ENCODE measurements at regions not wholly inside any gene's neighbourhood (a gene's known extent, or its start where the extent isn't known, plus 50 kb on each side); places are given as distances from the start of the nearest gene placed in this dataset.

GRCh38 chr17:65446838-65447526 is 114.5 kb downstream of the AXIN2 start:
- Histone ChIP-seq H3K4me3 (ENCODE audit: low read length in 2 of 2) (no peak overlapping the region), H3K27ac (ENCODE audit: low read depth in 2 of 2, low read length in 2 of 2) (no peak overlapping the region), H3K36me3 (ENCODE audit: control insufficient read depth in 2 of 2, insufficient read depth in 2 of 2, low read length in 2 of 2) (no peaks in the 10 kb centered on the region), H3K4me1 (ENCODE audit: control insufficient read depth in 2 of 2, insufficient read depth in 2 of 2, low read length in 2 of 2) (no peaks in the 10 kb centered on the region), H3K9me3 (ENCODE audit: control insufficient read depth in 2 of 2, low read length in 2 of 2) (no peaks in the 10 kb centered on the region), H3K27me3 (ENCODE audit: control insufficient read depth in 2 of 2, insufficient read depth in 2 of 2, low read length in 2 of 2) (no peaks in the 10 kb centered on the region), H3K9ac (ENCODE audit: low read depth in 1 of 2, low read length in 2 of 2) (no peak overlapping the region)

- no peaks in the 10 kb centered on the region for H3K36me3 ChIP-seq (ENCODE audit: control insufficient read depth in 2 of 2, insufficient read depth in 2 of 2, low read length in 2 of 2)
- H3K27me3 ChIP-seq (ENCODE audit: control insufficient read depth in 2 of 2, insufficient read depth in 2 of 2, low read length in 2 of 2), result no peaks in the 10 kb centered on the region
- peaks cover 0 to 3% of the 10 kb centered on the region in 2 donors for H3K4me1 ChIP-seq (ENCODE audit: control insufficient read depth in 2 of 2, insufficient read depth in 2 of 2, low read length in 2 of 2)
- H3K27ac ChIP-seq (ENCODE audit: low read depth in 2 of 2, low read length in 2 of 2), result no peak overlapping the region
- no peak overlapping the region for H3K4me3 ChIP-seq (ENCODE audit: low read length in 2 of 2)
- H3K9me3 ChIP-seq (ENCODE audit: control insufficient read depth in 2 of 2, low read length in 2 of 2), result no peaks in the 10 kb centered on the region
- H3K9ac ChIP-seq (ENCODE audit: low read depth in 1 of 2, low read length in 2 of 2), result no peak overlapping the region
These were observed 115.4 kb downstream of the AXIN2 start for GRCh38 chr17:65446043-65446442.

GRCh38 chr17:65444049-65444448 is 117.4 kb downstream of the AXIN2 start:
- no peaks in the 10 kb centered on the region for H3K27me3 ChIP-seq (ENCODE audit: control insufficient read depth in 2 of 2, insufficient read depth in 2 of 2, low read length in 2 of 2)
- H3K4me3 ChIP-seq (ENCODE audit: low read length in 2 of 2), result no peak overlapping the region
- no peaks in the 10 kb centered on the region for H3K9me3 ChIP-seq (ENCODE audit: control insufficient read depth in 2 of 2, low read length in 2 of 2)
- H3K27ac ChIP-seq (ENCODE audit: low read depth in 2 of 2, low read length in 2 of 2), result no peak overlapping the region
- no peaks in the 10 kb centered on the region for H3K36me3 ChIP-seq (ENCODE audit: control insufficient read depth in 2 of 2, insufficient read depth in 2 of 2, low read length in 2 of 2)
- no peak overlapping the region for H3K9ac ChIP-seq (ENCODE audit: low read depth in 1 of 2, low read length in 2 of 2)
- peaks cover 0 to 3% of the 10 kb centered on the region in 2 donors for H3K4me1 ChIP-seq (ENCODE audit: control insufficient read depth in 2 of 2, insufficient read depth in 2 of 2, low read length in 2 of 2)

DNA sequence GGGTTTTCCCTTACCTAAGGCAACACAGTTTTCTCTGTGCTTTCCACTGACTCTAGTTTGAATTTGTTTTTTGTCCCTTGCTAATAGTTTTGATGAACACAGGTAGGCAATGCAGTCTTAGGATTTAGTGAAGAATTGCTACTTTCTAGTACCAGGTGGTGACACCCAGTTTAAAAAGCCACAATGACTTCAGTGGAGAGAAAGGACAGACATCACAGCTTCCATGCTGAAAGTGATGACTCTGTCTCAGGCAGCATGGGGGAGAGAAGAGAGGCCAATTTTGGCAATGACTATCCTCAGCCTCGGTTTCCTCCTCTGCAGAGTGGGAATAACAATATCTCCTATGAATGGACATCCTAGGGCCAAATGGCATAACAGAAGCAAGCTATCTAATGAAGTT is 118.8 kb downstream of the AXIN2 start:
- H3K9ac ChIP-seq (ENCODE audit: low read depth in 1 of 2, low read length in 2 of 2), result no peak overlapping the region
- H3K27ac ChIP-seq (ENCODE audit: low read depth in 2 of 2, low read length in 2 of 2), result no peak overlapping the region
- no peak overlapping the region for H3K4me3 ChIP-seq (ENCODE audit: low read length in 2 of 2)
- no peaks in the 10 kb centered on the region for H3K27me3 ChIP-seq (ENCODE audit: control insufficient read depth in 2 of 2, insufficient read depth in 2 of 2, low read length in 2 of 2)
- H3K36me3 ChIP-seq (ENCODE audit: control insufficient read depth in 2 of 2, insufficient read depth in 2 of 2, low read length in 2 of 2), result no peaks in the 10 kb centered on the region
- peaks cover 0 to 3% of the 10 kb centered on the region in 2 donors for H3K4me1 ChIP-seq (ENCODE audit: control insufficient read depth in 2 of 2, insufficient read depth in 2 of 2, low read length in 2 of 2)
- H3K9me3 ChIP-seq (ENCODE audit: control insufficient read depth in 2 of 2, low read length in 2 of 2), result no peaks in the 10 kb centered on the region

- H3K4me3 ChIP-seq (ENCODE audit: low read length in 2 of 2), result no peak overlapping the region
- H3K9ac ChIP-seq (ENCODE audit: low read depth in 1 of 2, low read length in 2 of 2), result no peak overlapping the region
- H3K27ac ChIP-seq (ENCODE audit: low read depth in 2 of 2, low read length in 2 of 2), result no peak overlapping the region
- H3K9me3 ChIP-seq (ENCODE audit: control insufficient read depth in 2 of 2, low read length in 2 of 2), result no peaks in the 10 kb centered on the region
- H3K27me3 ChIP-seq (ENCODE audit: control insufficient read depth in 2 of 2, insufficient read depth in 2 of 2, low read length in 2 of 2), result no peaks in the 10 kb centered on the region
- peaks cover 0 to 3% of the 10 kb centered on the region in 2 donors for H3K4me1 ChIP-seq (ENCODE audit: control insufficient read depth in 2 of 2, insufficient read depth in 2 of 2, low read length in 2 of 2)
- H3K36me3 ChIP-seq (ENCODE audit: control insufficient read depth in 2 of 2, insufficient read depth in 2 of 2, low read length in 2 of 2), result no peaks in the 10 kb centered on the region
These were observed 119.2 kb downstream of the AXIN2 start for GRCh38 chr17:65442250-65442649.

GRCh38 chr17:65441053-65441605 is 120.3 kb downstream of the AXIN2 start:
- Histone ChIP-seq H3K27ac (ENCODE audit: low read depth in 2 of 2, low read length in 2 of 2) (no peak overlapping the region), H3K9ac (ENCODE audit: low read depth in 1 of 2, low read length in 2 of 2) (no peak overlapping the region), H3K4me3 (ENCODE audit: low read length in 2 of 2) (no peak overlapping the region), H3K36me3 (ENCODE audit: control insufficient read depth in 2 of 2, insufficient read depth in 2 of 2, low read length in 2 of 2) (no peaks in the 10 kb centered on the region), H3K9me3 (ENCODE audit: control insufficient read depth in 2 of 2, low read length in 2 of 2) (no peaks in the 10 kb centered on the region), H3K4me1 (ENCODE audit: control insufficient read depth in 2 of 2, insufficient read depth in 2 of 2, low read length in 2 of 2) (peaks cover 0 to 3% of the 10 kb centered on the region in 2 donors), H3K27me3 (ENCODE audit: control insufficient read depth in 2 of 2, insufficient read depth in 2 of 2, low read length in 2 of 2) (no peaks in the 10 kb centered on the region)

GRCh38 chr17:65438708-65439294 is 122.6 kb downstream of the AXIN2 start:
- Histone ChIP-seq H3K9me3 (ENCODE audit: control insufficient read depth in 2 of 2, low read length in 2 of 2) (no peaks in the 10 kb centered on the region), H3K27ac (ENCODE audit: low read depth in 2 of 2, low read length in 2 of 2) (no peak overlapping the region), H3K9ac (ENCODE audit: low read depth in 1 of 2, low read length in 2 of 2) (no peak overlapping the region), H3K36me3 (ENCODE audit: control insufficient read depth in 2 of 2, insufficient read depth in 2 of 2, low read length in 2 of 2) (no peaks in the 10 kb centered on the region), H3K4me3 (ENCODE audit: low read length in 2 of 2) (no peak overlapping the region), H3K27me3 (ENCODE audit: control insufficient read depth in 2 of 2, insufficient read depth in 2 of 2, low read length in 2 of 2) (no peaks in the 10 kb centered on the region), H3K4me1 (ENCODE audit: control insufficient read depth in 2 of 2, insufficient read depth in 2 of 2, low read length in 2 of 2) (peaks cover 0 to 3% of the 10 kb centered on the region in 2 donors)

DNA sequence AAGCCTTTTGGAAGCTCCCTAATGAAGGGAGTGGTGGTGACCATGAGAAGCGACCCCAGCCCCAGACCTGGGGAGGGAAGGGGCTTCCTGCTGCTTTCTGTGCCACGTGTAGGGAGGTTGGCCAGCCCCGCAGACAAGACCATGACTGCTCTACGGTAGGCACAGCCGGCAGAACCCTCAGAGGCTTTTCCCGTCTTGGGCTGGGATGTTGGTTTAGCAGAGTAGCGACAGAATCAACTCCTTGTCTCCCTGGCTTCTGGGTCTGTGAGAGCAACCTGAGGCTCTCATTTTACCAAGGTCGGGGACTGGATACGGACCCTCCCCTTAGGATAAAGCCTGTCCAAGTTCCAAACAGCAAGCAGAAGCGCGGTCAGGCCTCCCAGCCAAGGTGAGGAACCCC is 123.3 kb downstream of the AXIN2 start:
- Histone ChIP-seq H3K27ac (ENCODE audit: low read depth in 2 of 2, low read length in 2 of 2) (no peak overlapping the region), H3K9me3 (ENCODE audit: control insufficient read depth in 2 of 2, low read length in 2 of 2) (no peaks in the 10 kb centered on the region), H3K4me3 (ENCODE audit: low read length in 2 of 2) (no peak overlapping the region), H3K36me3 (ENCODE audit: control insufficient read depth in 2 of 2, insufficient read depth in 2 of 2, low read length in 2 of 2) (no peaks in the 10 kb centered on the region), H3K9ac (ENCODE audit: low read depth in 1 of 2, low read length in 2 of 2) (no peak overlapping the region), H3K27me3 (ENCODE audit: control insufficient read depth in 2 of 2, insufficient read depth in 2 of 2, low read length in 2 of 2) (no peaks in the 10 kb centered on the region), H3K4me1 (ENCODE audit: control insufficient read depth in 2 of 2, insufficient read depth in 2 of 2, low read length in 2 of 2) (peaks cover 0 to 3% of the 10 kb centered on the region in 2 donors)

GRCh38 chr17:65436871-65437270 is 124.6 kb downstream of the AXIN2 start:
- no peak overlapping the region for H3K27ac ChIP-seq (ENCODE audit: low read depth in 2 of 2, low read length in 2 of 2)
- no peaks in the 10 kb centered on the region for H3K36me3 ChIP-seq (ENCODE audit: control insufficient read depth in 2 of 2, insufficient read depth in 2 of 2, low read length in 2 of 2)
- H3K4me1 ChIP-seq (ENCODE audit: control insufficient read depth in 2 of 2, insufficient read depth in 2 of 2, low read length in 2 of 2), result peaks cover 0 to 3% of the 10 kb centered on the region in 2 donors
- no peak overlapping the region for H3K9ac ChIP-seq (ENCODE audit: low read depth in 1 of 2, low read length in 2 of 2)
- H3K27me3 ChIP-seq (ENCODE audit: control insufficient read depth in 2 of 2, insufficient read depth in 2 of 2, low read length in 2 of 2), result no peaks in the 10 kb centered on the region
- no peaks in the 10 kb centered on the region for H3K9me3 ChIP-seq (ENCODE audit: control insufficient read depth in 2 of 2, low read length in 2 of 2)
- no peak overlapping the region for H3K4me3 ChIP-seq (ENCODE audit: low read length in 2 of 2)

DNA sequence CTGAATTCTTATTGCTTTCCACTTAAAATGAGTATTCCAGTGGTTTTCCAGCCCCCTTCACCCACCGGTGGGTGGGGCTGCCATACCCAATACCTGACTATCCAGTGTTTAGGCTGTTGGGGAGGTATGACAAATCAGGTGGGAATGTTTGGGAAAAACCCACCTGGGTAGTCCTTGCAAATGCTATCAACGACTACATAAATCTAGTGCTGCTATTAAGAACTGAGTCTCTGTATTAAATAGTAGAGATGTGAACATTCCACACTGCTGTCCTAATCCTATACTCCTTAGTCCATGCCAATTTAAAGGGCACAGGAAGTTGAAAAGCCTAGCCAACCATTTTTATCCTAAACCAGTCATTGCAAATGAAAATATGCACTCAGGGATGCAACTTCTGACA is 126.6 kb downstream of the AXIN2 start:
- Histone ChIP-seq H3K9me3 (ENCODE audit: control insufficient read depth in 2 of 2, low read length in 2 of 2) (no peaks in the 10 kb centered on the region), H3K9ac (ENCODE audit: low read depth in 1 of 2, low read length in 2 of 2) (no peak overlapping the region), H3K36me3 (ENCODE audit: control insufficient read depth in 2 of 2, insufficient read depth in 2 of 2, low read length in 2 of 2) (no peaks in the 10 kb centered on the region), H3K4me3 (ENCODE audit: low read length in 2 of 2) (no peak overlapping the region), H3K4me1 (ENCODE audit: control insufficient read depth in 2 of 2, insufficient read depth in 2 of 2, low read length in 2 of 2) (no peaks in the 10 kb centered on the region), H3K27ac (ENCODE audit: low read depth in 2 of 2, low read length in 2 of 2) (no peak overlapping the region), H3K27me3 (ENCODE audit: control insufficient read depth in 2 of 2, insufficient read depth in 2 of 2, low read length in 2 of 2) (no peaks in the 10 kb centered on the region)

Measured in mucosa of rectum (tissue), 2 donors.